H54 (cell line): ENCODE measurements at regions not wholly inside any gene's neighbourhood (a gene's known extent, or its start where the extent isn't known, plus 50 kb on each side); places are given as distances from the start of the nearest gene placed in this dataset.

Experiments
- DNase-seq: peaks from one replicate; pipeline ENCODE4 v3.0.0; 2011; ENCODE audit warnings: low spot score, mixed read lengths; ENCODE audit not compliant: insufficient read length
- FAIRE-seq: peaks from 3 replicates; lab custom pipeline; 2011; peaks lifted over from hg19 to GRCh38; lab: Jason Lieb, UNC
- POLR2A ChIP-seq: IDR thresholded peaks from 2 replicates; pipeline ENCODE4 v1.6.1; 2011; ENCODE audit warnings: low read depth, mild to moderate bottlenecking, low read length

GRCh38 chr7:130921391-130922180 is 187.6 kb upstream of the KLF14 start:
- DNase-seq (no peak), FAIRE-seq (no peak)
- no peak for TF ChIP-seq POLR2A

- TF ChIP-seq POLR2A: no peak
- FAIRE-seq (no peak), DNase-seq (no peak)
These were observed 188.5 kb upstream of the KLF14 start for GRCh38 chr7:130922206-130923112.

DNA sequence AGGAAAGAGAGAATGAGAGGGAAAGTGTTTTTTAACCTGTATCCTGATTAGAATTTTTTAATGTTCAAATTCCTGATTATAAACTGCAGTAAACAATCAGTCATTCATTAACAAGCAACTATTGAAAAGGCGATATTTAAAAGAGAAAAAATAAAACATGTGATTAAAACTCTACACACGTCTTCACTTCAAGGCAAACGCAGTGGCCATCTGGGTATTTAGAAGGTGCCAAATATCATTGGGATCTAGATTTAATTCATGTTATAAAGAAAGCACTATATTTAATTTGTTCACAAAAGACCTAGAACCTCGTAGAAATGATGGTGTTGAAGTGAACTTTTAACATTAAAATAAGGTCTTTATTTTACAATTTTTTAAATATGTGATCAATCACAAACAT is 189.4 kb upstream of the KLF14 start:
- FAIRE-seq (no peak), DNase-seq (no peak)
- TF ChIP-seq POLR2A: no peak

- no peak for TF ChIP-seq POLR2A
- no peak for FAIRE-seq
- no peak for DNase-seq
These were observed 189.9 kb upstream of the KLF14 start for GRCh38 chr7:130923930-130924329.

- no peak for FAIRE-seq
- TF ChIP-seq POLR2A: no peak
These were observed 191.3 kb upstream of the KLF14 start for GRCh38 chr7:130925136-130925794.

DNA sequence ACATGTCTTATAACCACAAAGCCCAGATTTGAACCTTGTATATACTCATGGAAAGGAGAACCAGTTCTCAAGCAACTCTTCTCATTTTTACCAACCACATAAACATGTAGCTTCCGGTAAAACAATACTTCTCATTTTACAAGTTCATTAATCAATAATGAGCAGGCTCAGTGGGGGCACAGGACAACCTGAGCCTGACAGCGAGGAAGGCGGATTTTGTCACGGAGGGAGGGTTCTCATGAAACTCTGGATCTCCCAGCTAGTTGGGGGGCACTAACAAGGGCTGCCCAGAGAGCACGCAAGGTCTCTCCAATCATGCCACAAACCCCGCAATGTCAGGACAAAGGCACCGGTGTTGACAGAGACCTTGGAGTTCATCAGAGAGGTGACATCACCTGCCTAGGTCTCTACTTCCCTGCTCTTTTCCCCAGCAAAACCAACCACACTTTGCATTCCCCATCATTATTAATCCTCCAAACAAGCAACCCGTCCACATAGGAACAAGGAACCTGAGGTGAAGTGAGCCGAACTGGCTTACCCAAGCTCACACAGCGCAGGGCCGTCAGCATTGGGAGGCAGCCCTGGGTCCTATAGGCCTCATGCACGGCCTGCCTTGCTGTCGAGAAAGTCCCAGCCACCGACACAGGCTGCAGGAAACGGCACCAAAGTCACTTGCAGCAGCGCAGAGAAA is 192.1 kb upstream of the KLF14 start:
- TF ChIP-seq POLR2A: no peak
- no peak for FAIRE-seq
- no peak for DNase-seq

More at GRCh38 chr7:130925136-130925794, 191.3 kb upstream of the KLF14 start:
- DNase-seq: no peak

DNA sequence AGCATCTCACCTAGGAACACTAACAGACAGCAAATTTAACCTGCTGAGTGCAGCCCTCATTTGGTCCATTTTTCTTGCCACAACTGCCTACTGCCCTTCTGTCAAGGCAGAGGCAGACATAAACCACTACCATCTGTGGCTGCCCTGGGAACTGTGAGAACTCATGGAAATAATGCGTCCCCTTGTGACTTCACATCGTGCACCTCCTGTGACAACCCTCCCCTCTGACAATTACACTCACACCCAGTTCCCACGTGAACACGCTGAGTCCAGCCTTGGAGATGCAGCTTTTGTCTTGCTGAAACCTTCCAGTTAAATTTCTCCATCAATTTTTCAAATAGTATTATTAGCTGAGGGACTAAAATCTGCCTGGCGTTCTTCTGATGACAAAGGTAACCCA is 193.1 kb upstream of the KLF14 start:
- no peak for DNase-seq
- no peak for TF ChIP-seq POLR2A

GRCh38 chr7:130927564-130927963 is 193.6 kb upstream of the KLF14 start:
- DNase-seq (no peak), FAIRE-seq (no peak)
- TF ChIP-seq POLR2A: no peak

More for the DNA sequence above, 193.1 kb upstream of the KLF14 start:
- FAIRE-seq: no peak

DNA sequence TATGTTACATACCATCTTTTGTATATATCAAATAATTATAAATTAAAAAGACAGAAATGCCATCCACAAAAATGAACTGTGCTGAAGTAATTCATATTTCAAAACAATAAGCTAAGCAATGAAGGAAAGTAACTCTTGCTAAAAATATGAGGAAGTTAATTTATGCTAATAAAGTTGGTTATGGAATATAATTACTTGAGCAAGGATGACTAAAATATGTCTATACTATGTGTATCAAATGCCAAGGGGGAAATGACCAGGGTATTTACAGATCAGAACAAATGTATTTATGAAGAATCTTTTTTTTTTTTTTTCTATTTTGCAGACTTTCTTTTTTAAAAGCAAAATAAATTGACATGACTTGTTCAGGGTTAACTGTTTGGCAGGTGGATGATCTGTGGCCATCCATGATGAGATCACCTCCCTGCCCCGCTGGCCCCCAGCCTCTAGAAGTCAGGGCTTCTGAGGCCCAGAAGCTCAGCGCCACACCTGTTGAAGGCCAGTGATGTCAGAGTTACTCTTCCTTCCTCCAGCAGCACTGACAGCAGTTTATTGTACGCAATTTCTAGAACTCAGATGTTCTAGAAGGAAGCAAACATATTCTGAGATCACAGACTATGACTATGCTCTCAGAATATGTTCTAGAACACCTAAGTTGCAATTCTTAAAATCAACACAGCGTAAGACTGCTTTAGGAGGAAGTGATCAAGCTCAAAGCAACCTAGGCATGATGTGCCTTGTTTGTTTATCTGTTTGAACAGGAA is 196.1 kb upstream of the KLF14 start:
- no peak for TF ChIP-seq POLR2A
- no peak for FAIRE-seq

GRCh38 chr7:130930681-130931080 is 196.7 kb upstream of the KLF14 start:
- FAIRE-seq: no peak
- DNase-seq: no peak
- TF ChIP-seq POLR2A: no peak

More for the DNA sequence above, 196.1 kb upstream of the KLF14 start:
- no peak for DNase-seq

DNA sequence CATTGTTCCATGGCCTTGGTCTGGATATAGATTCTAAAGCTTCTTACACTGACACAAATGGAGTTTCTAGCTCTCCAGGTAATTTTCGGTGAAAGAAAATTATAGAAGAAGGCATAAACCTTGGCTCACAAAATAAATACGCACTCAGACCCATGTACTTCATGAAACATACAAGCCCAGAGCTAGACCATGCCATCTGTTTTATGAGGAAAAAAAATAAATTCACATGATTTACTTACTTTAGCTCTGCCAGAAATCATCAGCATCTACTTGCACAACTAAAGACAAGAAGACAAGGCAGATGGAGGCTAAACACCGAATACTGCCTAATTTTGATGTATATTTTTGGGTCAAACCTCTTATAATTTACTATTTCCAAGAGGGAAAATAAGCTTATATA is 197.4 kb upstream of the KLF14 start:
- FAIRE-seq (no peak), DNase-seq (no peak)
- no peak for TF ChIP-seq POLR2A

DNA sequence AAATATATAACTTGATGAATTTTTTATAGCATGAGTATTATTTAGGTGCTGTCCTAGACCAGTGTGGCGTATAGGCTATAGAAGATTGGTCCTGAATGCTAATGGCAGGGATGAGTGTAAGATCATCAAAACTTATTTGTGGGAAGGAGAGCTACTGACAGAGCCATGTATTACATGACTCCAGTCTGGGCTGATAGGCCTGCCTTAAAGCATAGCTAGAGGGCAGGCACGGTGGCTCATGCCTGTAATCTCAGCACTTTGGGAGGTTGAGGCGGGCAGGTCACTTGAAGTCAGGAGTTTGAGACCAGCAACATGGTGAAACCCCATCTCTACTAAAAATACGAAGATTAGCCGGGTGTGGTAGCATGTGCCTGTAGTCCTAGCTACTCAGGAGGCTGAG is 198.1 kb upstream of the KLF14 start:
- FAIRE-seq (no peak), DNase-seq (no peak)
- no peak for TF ChIP-seq POLR2A

DNA sequence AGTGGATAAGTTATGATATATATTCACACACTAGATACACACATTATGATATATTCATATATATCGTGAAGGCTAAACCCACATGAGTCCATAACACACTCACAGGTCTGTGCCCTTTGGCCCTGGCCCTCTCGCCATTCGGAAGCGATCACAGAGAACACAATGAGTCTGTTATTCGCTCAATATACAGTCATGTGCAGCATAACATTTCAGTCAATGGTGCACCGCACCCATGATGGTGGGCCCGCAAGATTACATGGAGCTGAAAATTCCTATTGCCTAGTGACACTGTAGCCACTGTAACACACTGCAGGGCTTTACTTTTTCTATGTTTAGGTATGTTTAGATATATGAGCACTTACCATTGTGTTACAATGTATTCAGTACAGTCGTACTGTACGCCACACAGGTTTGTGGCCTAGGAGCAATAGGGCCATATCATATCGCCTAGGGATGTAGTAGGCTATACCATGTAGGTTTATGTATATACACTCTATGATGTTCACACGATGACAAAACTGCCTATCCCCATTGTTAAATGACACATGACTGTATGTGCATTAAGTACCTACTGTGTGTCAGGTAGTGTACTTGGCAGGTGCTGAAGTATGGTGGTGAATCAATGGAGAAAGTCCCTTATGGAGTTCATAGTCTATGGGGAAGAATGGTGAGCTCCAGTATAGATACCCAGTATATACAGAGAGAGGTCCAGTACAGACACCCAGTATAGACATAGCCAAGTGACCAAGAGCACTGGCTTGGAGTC is 198.8 kb upstream of the KLF14 start:
- no peak for FAIRE-seq
- TF ChIP-seq POLR2A: no peak
- DNase-seq: no peak
